Keratinocyte (primary cell): ENCODE measurements at regions not wholly inside any gene's neighbourhood (a gene's known extent, or its start where the extent isn't known, plus 50 kb on each side); places are given as distances from the start of the nearest gene placed in this dataset.

ENCODE experiments used
- DNase-seq: peaks from one replicate; pipeline ENCODE4 v3.0.0-alpha.2; 2011; ENCODE audit warnings: low read depth, missing footprints, low spot score
- FAIRE-seq: peaks from 2 replicates; lab custom pipeline; 2011; peaks lifted over from hg19 to GRCh38; lab: Jason Lieb, UNC
- H2AFZ ChIP-seq: 2 replicates; pipeline ENCODE4 v1.6.0; 2012; ENCODE audit warnings: low read length, control low read depth, inconsistent platforms; ENCODE audit not compliant: control insufficient read depth
- H3K27ac ChIP-seq: 2 replicates; pipeline ENCODE4 v1.5.1; 2011; ENCODE audit warnings: low read length; ENCODE audit not compliant: control insufficient read depth, insufficient read depth
- H3K27me3 ChIP-seq: 3 replicates; pipeline ENCODE4 v1.6.0; 2011; ENCODE audit warnings: low read length; ENCODE audit not compliant: control insufficient read depth, insufficient read depth; ENCODE audit errors: extremely low read depth
- H3K36me3 ChIP-seq, 2 experiments: 2 replicates in 1 of 2; 3 replicates in 1 of 2; pipeline ENCODE4 v1.5.1; 2011; ENCODE audit warnings: low read length in 2 of 2, mild to moderate bottlenecking in 1 of 2; ENCODE audit not compliant: control insufficient read depth in 2 of 2, insufficient read depth in 2 of 2; ENCODE audit errors: extremely low read depth in 1 of 2
- H3K4me1 ChIP-seq: 3 replicates; pipeline ENCODE4 v1.5.1; 2011; ENCODE audit warnings: low read length; ENCODE audit not compliant: control insufficient read depth, insufficient read depth; ENCODE audit errors: extremely low read depth
- H3K4me2 ChIP-seq: 3 replicates; pipeline ENCODE4 v1.6.0; 2011; ENCODE audit warnings: low read depth, low read length; ENCODE audit not compliant: control insufficient read depth, insufficient read depth; ENCODE audit errors: extremely low read depth
- H3K4me3 ChIP-seq, 3 experiments: fragments of 200-600 bp in 1 of 3; sonication (generic) in 1 of 3; 2 replicates in 2 of 3; 3 replicates in 1 of 3; pipeline ENCODE4 v1.5.1; 2011 to 2016; ENCODE audit warnings: low read length in 3 of 3, mild to moderate bottlenecking in 3 of 3, control low read depth in 2 of 3, inconsistent platforms in 1 of 3, low read depth in 1 of 3, mixed read lengths in 1 of 3, mixed run types in 1 of 3, moderate library complexity in 1 of 3; ENCODE audit not compliant: control insufficient read depth in 2 of 3, insufficient read depth in 2 of 3; ENCODE audit errors: extremely low read depth in 1 of 3
- H3K79me2 ChIP-seq: 2 replicates; pipeline ENCODE4 v1.6.0; 2012; ENCODE audit warnings: low read length; ENCODE audit not compliant: control insufficient read depth, insufficient read depth
- H3K9ac ChIP-seq: 3 replicates; pipeline ENCODE4 v1.6.0; 2011; ENCODE audit warnings: low read length; ENCODE audit not compliant: control insufficient read depth, insufficient read depth; ENCODE audit errors: extremely low read depth
- H3K9me1 ChIP-seq: 3 replicates; pipeline ENCODE4 v1.6.0; 2011; ENCODE audit warnings: low read length; ENCODE audit not compliant: control insufficient read depth, insufficient read depth; ENCODE audit errors: extremely low read depth
- H3K9me3 ChIP-seq: 2 replicates; pipeline ENCODE4 v1.5.1; 2012; ENCODE audit warnings: low read depth, low read length; ENCODE audit not compliant: control insufficient read depth
- H4K20me1 ChIP-seq: 3 replicates; pipeline ENCODE4 v1.6.0; 2011; ENCODE audit warnings: low read length; ENCODE audit not compliant: control insufficient read depth, insufficient read depth; ENCODE audit errors: extremely low read depth
- EZH2 ChIP-seq: IDR thresholded peaks from one replicate; pipeline ENCODE4 v1.6.1; 2012; ENCODE audit warnings: inconsistent platforms, mild to moderate bottlenecking, low read length, moderate library complexity
- dilution Hi-C: fragments of 300-500 bp; cut with MboI; formaldehyde crosslinking; loops from one replicate; pipeline ENCODE4 v1.7.0; 2020; ENCODE audit warnings: low sequenced_read_pairs; ENCODE audit not compliant: extremely low pct_ligation_motif_present
- TF ChIP-seq, protein P1 (sequence below), 3 experiments: IDR thresholded peaks in 1 of 3; conservative IDR thresholded peaks in 1 of 3; optimal IDR thresholded peaks in 1 of 3; 2 replicates in 2 of 3; 3 replicates in 1 of 3; pipeline versions ENCODE3 to v1.5.1; 2011; ENCODE audit warnings: low read length in 3 of 3, mild to moderate bottlenecking in 3 of 3, moderate library complexity in 2 of 3, control low read depth in 1 of 3, inconsistent platforms in 1 of 3; ENCODE audit not compliant: insufficient read depth in 2 of 3; ENCODE audit errors: extremely low read depth in 1 of 3

DNA sequence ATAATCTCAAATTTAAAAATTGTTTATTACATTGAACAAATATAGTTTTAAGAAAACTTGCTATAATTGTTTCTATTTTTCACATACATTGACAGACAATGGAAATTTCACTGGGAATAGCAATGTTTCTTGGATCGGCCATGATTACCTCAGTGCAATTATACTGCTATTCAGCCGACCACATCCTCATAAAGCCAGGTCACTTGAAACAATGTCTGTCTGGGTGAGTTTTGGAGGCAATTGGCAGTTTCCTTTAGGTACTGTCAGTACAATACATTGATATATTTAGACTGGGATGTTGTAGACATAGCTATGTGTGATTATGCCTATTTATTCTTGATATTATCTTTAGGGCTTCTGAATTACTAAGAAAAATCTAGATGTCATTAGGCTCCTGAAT lies 89.5 kb upstream of the VEGFC start:
- FAIRE-seq (no peak), DNase-seq (no peak)
- H3K9me3 ChIP-seq = no peaks in the 10 kb centered on the region
- H3K9me1 ChIP-seq = no peaks in the 10 kb centered on the region
- H3K27me3 ChIP-seq = no peaks in the 10 kb centered on the region
- H3K79me2 ChIP-seq = no peaks in the 10 kb centered on the region
- H3K4me3 ChIP-seq = no peak overlapping the region
- no peaks in the 10 kb centered on the region for H4K20me1 ChIP-seq
- H3K27ac ChIP-seq = no peak overlapping the region
- H2AFZ ChIP-seq = no peak overlapping the region
- dilution Hi-C loops = no loop called here
- peaks cover 5% of the 10 kb centered on the region for H3K4me1 ChIP-seq
- TF ChIP-seq, protein P1, sequence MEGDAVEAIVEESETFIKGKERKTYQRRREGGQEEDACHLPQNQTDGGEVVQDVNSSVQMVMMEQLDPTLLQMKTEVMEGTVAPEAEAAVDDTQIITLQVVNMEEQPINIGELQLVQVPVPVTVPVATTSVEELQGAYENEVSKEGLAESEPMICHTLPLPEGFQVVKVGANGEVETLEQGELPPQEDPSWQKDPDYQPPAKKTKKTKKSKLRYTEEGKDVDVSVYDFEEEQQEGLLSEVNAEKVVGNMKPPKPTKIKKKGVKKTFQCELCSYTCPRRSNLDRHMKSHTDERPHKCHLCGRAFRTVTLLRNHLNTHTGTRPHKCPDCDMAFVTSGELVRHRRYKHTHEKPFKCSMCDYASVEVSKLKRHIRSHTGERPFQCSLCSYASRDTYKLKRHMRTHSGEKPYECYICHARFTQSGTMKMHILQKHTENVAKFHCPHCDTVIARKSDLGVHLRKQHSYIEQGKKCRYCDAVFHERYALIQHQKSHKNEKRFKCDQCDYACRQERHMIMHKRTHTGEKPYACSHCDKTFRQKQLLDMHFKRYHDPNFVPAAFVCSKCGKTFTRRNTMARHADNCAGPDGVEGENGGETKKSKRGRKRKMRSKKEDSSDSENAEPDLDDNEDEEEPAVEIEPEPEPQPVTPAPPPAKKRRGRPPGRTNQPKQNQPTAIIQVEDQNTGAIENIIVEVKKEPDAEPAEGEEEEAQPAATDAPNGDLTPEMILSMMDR (optimal IDR thresholded peaks at IDR 0.05 in 1 of 3, IDR thresholded peaks at IDR 0.05 in 1 of 3, conservative IDR thresholded peaks at IDR 0.05 in 1 of 3; ENCODE audit: extremely low read depth in 1 of 3, insufficient read depth in 2 of 3, low read length in 3 of 3) = no peak
- TF ChIP-seq EZH2 = no peak
- no peaks in the 10 kb centered on the region for H3K36me3 ChIP-seq
- H3K4me2 ChIP-seq = no peak overlapping the region
- H3K9ac ChIP-seq = no peak overlapping the region

DNA sequence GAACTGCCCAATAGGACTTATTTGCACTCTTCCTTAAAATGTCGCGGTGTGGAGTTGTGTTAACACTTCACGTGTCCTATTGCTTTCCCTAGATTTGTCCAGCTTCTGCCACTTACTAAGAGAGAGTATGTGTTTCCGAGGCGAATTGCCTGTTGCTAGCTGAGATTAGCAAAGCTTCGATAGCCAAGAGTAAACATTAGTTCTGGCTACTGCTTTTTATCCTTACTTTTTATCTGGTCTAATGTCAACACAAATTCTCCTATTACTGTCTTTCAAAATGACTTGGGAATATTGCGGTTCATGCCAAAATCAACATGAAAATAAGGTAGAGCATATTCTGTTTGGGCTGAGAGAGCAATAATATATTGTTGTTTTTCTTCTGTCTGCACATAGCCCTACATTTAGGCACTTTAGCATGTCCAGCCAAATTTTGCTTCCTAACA lies 90.4 kb upstream of the VEGFC start:
- Histone ChIP-seq H2AFZ (no peak overlapping the region), H3K27me3 (no peaks in the 10 kb centered on the region), H3K9me3 (no peaks in the 10 kb centered on the region), H4K20me1 (no peaks in the 10 kb centered on the region), H3K4me1 (peaks cover 5% of the 10 kb centered on the region), H3K4me3 (no peak overlapping the region), H3K9me1 (no peaks in the 10 kb centered on the region), H3K4me2 (no peak overlapping the region), H3K9ac (no peak overlapping the region), H3K27ac (no peak overlapping the region), H3K79me2 (no peaks in the 10 kb centered on the region), H3K36me3 (no peaks in the 10 kb centered on the region)
- DNase-seq (no peak), FAIRE-seq (no peak)
- dilution Hi-C loops = no loop called here
- TF ChIP-seq, protein P1 (optimal IDR thresholded peaks at IDR 0.05 in 1 of 3, IDR thresholded peaks at IDR 0.05 in 1 of 3, conservative IDR thresholded peaks at IDR 0.05 in 1 of 3; ENCODE audit: extremely low read depth in 1 of 3, insufficient read depth in 2 of 3, low read length in 3 of 3) = no peak
